Activated CD8-positive, alpha-beta T cell treated with anti-CD3 and anti-CD28 coated beads for 36 hours (primary cell): ENCODE measurements at regions not wholly inside any gene's neighbourhood (a gene's known extent, or its start where the extent isn't known, plus 50 kb on each side); places are given as distances from the start of the nearest gene placed in this dataset.

ENCODE experiments used
- ATAC-seq: fragments of 200-7000 bp; cut with Tn5 transposase; one replicate; pipeline ENCODE4 v1.10.0; 2021; ENCODE audit warnings: mild to moderate bottlenecking, moderate library complexity
- CTCF ChIA-PET: fragments of 350-600 bp; sonication (Branson Sonifier 250); formaldehyde crosslinking; loops from one replicate; lab custom pipeline; 2021; ENCODE audit warnings: antibody characterized with exemption; lab: Charles Lee
- POLR2A ChIA-PET: fragments of 350-600 bp; sonication (Branson Sonifier 250); formaldehyde crosslinking; loops from one replicate; lab custom pipeline; 2021; ENCODE audit warnings: antibody characterized with exemption; lab: Charles Lee
- DNase-seq: peaks from one replicate; pipeline ENCODE4 v3.0.0-alpha.2; 2020
- H3K27ac Mint-ChIP-seq: one replicate; pipeline ENCODE4 v1.8.0; 2021; ENCODE audit warnings: mild to moderate bottlenecking, mixed read lengths
- H3K27me3 Mint-ChIP-seq: one replicate; pipeline ENCODE4 v1.8.0; 2021; ENCODE audit warnings: mixed read lengths
- H3K36me3 Mint-ChIP-seq: one replicate; pipeline ENCODE4 v1.8.0; 2021; ENCODE audit warnings: low read depth, mixed read lengths
- H3K4me1 Mint-ChIP-seq: one replicate; pipeline ENCODE4 v1.8.0; 2021; ENCODE audit warnings: low read depth, mixed read lengths
- H3K4me3 Mint-ChIP-seq: one replicate; pipeline ENCODE4 v1.8.0; 2021; ENCODE audit warnings: mild to moderate bottlenecking, moderate library complexity, mixed read lengths
- H3K9me3 Mint-ChIP-seq: one replicate; pipeline ENCODE4 v1.8.0; 2021; ENCODE audit warnings: mixed read lengths
- CTCF ChIP-seq: fragments of 200-600 bp; IDR thresholded peaks from one replicate; pipeline ENCODE4 v1.8.0; 2022; ENCODE audit warnings: antibody characterized with exemption, mild to moderate bottlenecking
- intact Hi-C: fragments of 100-400 bp; cut with micrococcal nuclease; formaldehyde crosslinking; loops from one replicate; pipeline ENCODE4 v1.10.0; 2022

GRCh38 chr11:70501933-70502540 lies 103.7 kb downstream of the CTTN start:
- ChIA-PET POLR2A (no interaction called here), CTCF (no interaction called here)
- H3K4me1 Mint-ChIP-seq: no peaks in the 10 kb centered on the region
- ATAC-seq (no peak), DNase-seq (no peak)
- no peaks in the 10 kb centered on the region for H3K36me3 Mint-ChIP-seq
- intact Hi-C loops: no loop called here
- H3K9me3 Mint-ChIP-seq: no peaks in the 10 kb centered on the region
- no peak for TF ChIP-seq CTCF
- no peak overlapping the region for H3K4me3 Mint-ChIP-seq
- H3K27ac Mint-ChIP-seq: no peak overlapping the region
- H3K27me3 Mint-ChIP-seq: no peaks in the 10 kb centered on the region

- ATAC-seq (no peak), DNase-seq (no peak)
- intact Hi-C loops: no loop called here
- no peak overlapping the region for H3K4me3 Mint-ChIP-seq
- ChIA-PET POLR2A (no interaction called here), CTCF (no interaction called here)
- H3K27me3 Mint-ChIP-seq: no peaks in the 10 kb centered on the region
- no peaks in the 10 kb centered on the region for H3K36me3 Mint-ChIP-seq
- H3K4me1 Mint-ChIP-seq: no peaks in the 10 kb centered on the region
- H3K9me3 Mint-ChIP-seq: no peaks in the 10 kb centered on the region
- TF ChIP-seq CTCF: no peak
- no peak overlapping the region for H3K27ac Mint-ChIP-seq
Observed at GRCh38 chr11:70502677-70503467, 104.5 kb downstream of the CTTN start.

- TF ChIP-seq CTCF: no peak
- peaks cover 2% of the 10 kb centered on the region for H3K27me3 Mint-ChIP-seq
- H3K4me3 Mint-ChIP-seq: no peak overlapping the region
- no peaks in the 10 kb centered on the region for H3K4me1 Mint-ChIP-seq
- no peaks in the 10 kb centered on the region for H3K36me3 Mint-ChIP-seq
- intact Hi-C loops: no loop called here
- ATAC-seq (no peak), DNase-seq (no peak)
- H3K9me3 Mint-ChIP-seq: no peaks in the 10 kb centered on the region
- POLR2A ChIA-PET: no interaction called here
- CTCF ChIA-PET: interaction anchor here (0.6 kb wide), 1 partner anchor 16 kb away, joined by 3 read pairs; no protein-coding TSS in a partner anchor
- no peak overlapping the region for H3K27ac Mint-ChIP-seq
Observed at GRCh38 chr11:70503468-70504221, 105.3 kb downstream of the CTTN start.

- TF ChIP-seq CTCF: no peak
- ChIA-PET CTCF (interaction anchor here (0.6 kb wide), 1 partner anchor 15 kb away, joined by 3 read pairs; no protein-coding TSS in a partner anchor), POLR2A (no interaction called here)
- Mint-ChIP-seq H3K27ac (no peak overlapping the region), H3K36me3 (no peaks in the 10 kb centered on the region), H3K27me3 (peaks cover 2% of the 10 kb centered on the region), H3K4me1 (no peaks in the 10 kb centered on the region), H3K9me3 (no peaks in the 10 kb centered on the region), H3K4me3 (no peak overlapping the region)
- no peak for ATAC-seq
- DNase-seq: no peak
- intact Hi-C loops: no loop called here
Observed at GRCh38 chr11:70504246-70505020, 106.1 kb downstream of the CTTN start.
